Hepatocyte (in vitro differentiated cells): ENCODE measurements at regions not wholly inside any gene's neighbourhood (a gene's known extent, or its start where the extent isn't known, plus 50 kb on each side); places are given as distances from the start of the nearest gene placed in this dataset.

Source experiments
- CTCF ChIP-seq: fragments of 200-600 bp; sonication (generic); IDR thresholded peaks from 2 replicates; pipeline ENCODE4 v1.5.1; 2016; ENCODE audit warnings: antibody characterized with exemption, mild to moderate bottlenecking; ENCODE audit not compliant: poor library complexity
- EZH2 ChIP-seq: fragments of 200-600 bp; sonication (generic); IDR thresholded peaks from 2 replicates; pipeline ENCODE4 v1.6.1; 2016; ENCODE audit warnings: antibody characterized with exemption, mild to moderate bottlenecking, borderline replicate concordance
- EZH2phosphoT487 ChIP-seq: fragments of 200-600 bp; sonication (generic); IDR thresholded peaks from one replicate; pipeline ENCODE4 v1.6.1; 2018; ENCODE audit warnings: antibody characterized with exemption, mild to moderate bottlenecking, low read depth, moderate library complexity; ENCODE audit not compliant: unreplicated experiment, severe bottlenecking

DNA sequence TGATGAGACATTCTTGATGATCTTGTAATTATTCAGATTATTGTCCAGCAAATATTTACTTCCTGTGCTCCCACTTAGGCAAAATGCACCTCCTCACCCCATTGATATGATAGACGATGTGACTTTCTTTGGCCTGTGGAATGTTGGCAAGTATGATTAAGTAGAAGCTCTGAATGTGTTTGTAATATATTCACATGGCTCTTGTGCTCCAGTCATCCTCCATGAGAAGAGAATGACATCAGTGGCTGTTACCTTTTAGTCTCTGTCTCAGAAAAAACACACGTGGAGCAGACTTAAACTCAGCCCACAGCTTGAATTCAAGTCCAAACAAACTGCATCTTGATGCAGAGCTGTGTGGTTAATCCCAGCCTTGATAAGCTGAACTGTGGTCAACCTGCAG is 984.3 kb upstream of the FBXO33 start:
- TF ChIP-seq CTCF = no peak
- TF ChIP-seq EZH2 = no peak
- no peak for TF ChIP-seq EZH2phosphoT487
